Ishikawa (cell line): ENCODE measurements at regions not wholly inside any gene's neighbourhood (a gene's known extent, or its start where the extent isn't known, plus 50 kb on each side); places are given as distances from the start of the nearest gene placed in this dataset.

Source experiments
- CEBPB ChIP-seq: IDR thresholded peaks from 2 replicates; pipeline ENCODE4 v1.6.1; 2012
- CREB1 ChIP-seq: IDR thresholded peaks from 2 replicates; pipeline ENCODE4 v1.6.1; 2012; ENCODE audit warnings: low read depth
- EGR1 ChIP-seq: IDR thresholded peaks from 2 replicates; pipeline ENCODE4 v1.6.1; 2012
- EP300 ChIP-seq: IDR thresholded peaks from 2 replicates; pipeline ENCODE4 v1.6.1; 2012; ENCODE audit warnings: borderline replicate concordance
- FOXM1 ChIP-seq: IDR thresholded peaks from 2 replicates; pipeline ENCODE4 v1.6.1; 2012; ENCODE audit warnings: low read depth, borderline replicate concordance
- MAX ChIP-seq: IDR thresholded peaks from 2 replicates; pipeline ENCODE4 v1.6.1; 2012
- NFIC ChIP-seq: IDR thresholded peaks from 2 replicates; pipeline ENCODE4 v1.6.1; 2012
- RAD21 ChIP-seq: IDR thresholded peaks from 2 replicates; pipeline ENCODE4 v1.6.1; 2012; ENCODE audit warnings: low read depth
- REST ChIP-seq: IDR thresholded peaks from 2 replicates; pipeline ENCODE4 v1.6.1; 2012; ENCODE audit warnings: low read depth, mild to moderate bottlenecking
- TAF1 ChIP-seq: IDR thresholded peaks from 2 replicates; pipeline ENCODE4 v1.6.1; 2012; ENCODE audit warnings: low read depth, mild to moderate bottlenecking
- TCF12 ChIP-seq: IDR thresholded peaks from 2 replicates; pipeline ENCODE4 v1.6.1; 2012; ENCODE audit warnings: low read depth
- TEAD4 ChIP-seq: IDR thresholded peaks from 2 replicates; pipeline ENCODE4 v1.6.1; 2012
- USF1 ChIP-seq: IDR thresholded peaks from 2 replicates; pipeline ENCODE4 v1.6.1; 2012
- YY1 ChIP-seq: IDR thresholded peaks from 2 replicates; pipeline ENCODE4 v1.6.1; 2012; ENCODE audit warnings: low read depth
- ZBTB7A ChIP-seq: IDR thresholded peaks from 2 replicates; pipeline ENCODE4 v1.6.1; 2012; ENCODE audit warnings: low read depth

GRCh38 chr2:239750045-239750835 lies 274.9 kb downstream of the NDUFA10 start:
- TF ChIP-seq USF1 (no peak), NFIC (no peak), EGR1 (no peak), EP300 (no peak), YY1 (no peak), CREB1 (no peak), CEBPB (no peak), ZBTB7A (no peak), FOXM1 (no peak), TAF1 (no peak)

GRCh38 chr2:239749272-239749873 lies 275.8 kb downstream of the NDUFA10 start:
- no peak for TF ChIP-seq TEAD4
- no peak for TF ChIP-seq ZBTB7A
- TF ChIP-seq FOXM1: no peak
- TF ChIP-seq CEBPB: no peak

- no peak for TF ChIP-seq YY1
- TF ChIP-seq TCF12: no peak
- TF ChIP-seq TEAD4: no peak
- TF ChIP-seq REST: no peak
- no peak for TF ChIP-seq USF1
- no peak for TF ChIP-seq FOXM1
- TF ChIP-seq CEBPB: no peak
- TF ChIP-seq RAD21: no peak
- TF ChIP-seq NFIC: no peak
- TF ChIP-seq EP300: no peak
- TF ChIP-seq CREB1: no peak
- TF ChIP-seq ZBTB7A: no peak
- no peak for TF ChIP-seq MAX
- no peak for TF ChIP-seq EGR1
- TF ChIP-seq TAF1: no peak
Measured at GRCh38 chr2:239748811-239749210, 276.3 kb downstream of the NDUFA10 start.

- TF ChIP-seq RAD21 (no peak), TCF12 (no peak), REST (no peak), ZBTB7A (no peak), NFIC (no peak), EP300 (no peak), TEAD4 (no peak), TAF1 (no peak), EGR1 (no peak), CREB1 (no peak), USF1 (no peak), MAX (no peak), CEBPB (no peak), FOXM1 (no peak), YY1 (no peak)
Measured at GRCh38 chr2:239747771-239748170, 277.4 kb downstream of the NDUFA10 start.

- TF ChIP-seq EP300: no peak
- TF ChIP-seq NFIC: no peak
- no peak for TF ChIP-seq RAD21
- TF ChIP-seq FOXM1: no peak
- TF ChIP-seq TAF1: no peak
- TF ChIP-seq CEBPB: no peak
- TF ChIP-seq TCF12: no peak
- no peak for TF ChIP-seq REST
- no peak for TF ChIP-seq CREB1
- no peak for TF ChIP-seq USF1
- TF ChIP-seq YY1: no peak
- TF ChIP-seq ZBTB7A: no peak
- TF ChIP-seq MAX: no peak
- TF ChIP-seq TEAD4: no peak
- no peak for TF ChIP-seq EGR1
Measured at GRCh38 chr2:239747274-239747673, 277.9 kb downstream of the NDUFA10 start.
